ENCODE measurements at regions not wholly inside any gene's neighbourhood (a gene's known extent, or its start where the extent isn't known, plus 50 kb on each side); places are given as distances from the start of the nearest gene placed in this dataset.

- TF ChIP-seq MAZ (IDR thresholded peaks at IDR 0.05; ENCODE audit: borderline replicate concordance, low read depth, low read length) = no peak
These were observed 168.3 kb upstream of the TSHZ3 start (continued) for GRCh38 chr19:31517224-31518180.

GRCh38 chr19:31518216-31519020 is 169.2 kb upstream of the TSHZ3 start:
- no peak overlapping the region for H2BK5ac ChIP-seq (ENCODE audit: low read depth, low read length, poor library complexity, severe bottlenecking)
- no peak overlapping the region for H3K4me2 ChIP-seq (ENCODE audit: low read depth, low read length)
- no peaks in the 10 kb centered on the region for H3K4me1 ChIP-seq (ENCODE audit: control insufficient read depth, insufficient read depth, low read length)
- no peak overlapping the region for H3K9ac ChIP-seq (ENCODE audit: low read depth, low read length)
- no peak overlapping the region for H3K4ac ChIP-seq (ENCODE audit: low read depth, low read length)
- H2BK20ac ChIP-seq (ENCODE audit: low read depth, low read length) = no peak overlapping the region
- no TSS peak for BruUV-seq (replicated peaks)
- intact Hi-C loops (cut with micrococcal nuclease) = no loop called here
- H3K9me1 ChIP-seq (ENCODE audit: insufficient read depth, low read length) = no peaks in the 10 kb centered on the region
- H2AFZ ChIP-seq (replicated peaks; ENCODE audit: low read length, poor library complexity) = no peak overlapping the region
- no peaks in the 10 kb centered on the region for H3K36me3 ChIP-seq (ENCODE audit: control insufficient read depth, insufficient read depth, low read length)
- no peak overlapping the region for H3K14ac ChIP-seq (replicated peaks; ENCODE audit: low read depth, low read length)
- CTCF ChIA-PET = no interaction called here
- no peak for TF ChIP-seq RFX5 (IDR thresholded peaks at IDR 0.05; ENCODE audit: low read depth, low read length)
- no peak for TF ChIP-seq MAFK (IDR thresholded peaks at IDR 0.05; ENCODE audit: low read depth, low read length)
- TF ChIP-seq MAZ (IDR thresholded peaks at IDR 0.05; ENCODE audit: borderline replicate concordance, low read depth, low read length) = no peak
- TF ChIP-seq USF2 (IDR thresholded peaks at IDR 0.05; ENCODE audit: low read depth, low read length) = no peak
- TF ChIP-seq POLR2A (IDR thresholded peaks at IDR 0.05; ENCODE audit: low read depth, low read length) = no peak
- no peak for TF ChIP-seq RCOR1 (IDR thresholded peaks at IDR 0.05; ENCODE audit: insufficient replicate concordance, low read length)
- no peak for TF ChIP-seq CHD1 (IDR thresholded peaks at IDR 0.05; ENCODE audit: low read depth, low read length)
- no peak for TF ChIP-seq CTCF (conservative IDR thresholded peaks at IDR 0.05; ENCODE audit: low read depth, low read length)
- no peak for TF ChIP-seq NFE2L2 (IDR thresholded peaks at IDR 0.05; ENCODE audit: low read depth, low read length)
- TF ChIP-seq SMC3 (IDR thresholded peaks at IDR 0.05; ENCODE audit: low read depth, low read length) = no peak
- TF ChIP-seq CEBPB (IDR thresholded peaks at IDR 0.05; ENCODE audit: low read depth, low read length) = no peak
- H3K9me3 ChIP-seq (ENCODE audit: control insufficient read depth, insufficient read depth, low read length) = no peaks in the 10 kb centered on the region
- no peak overlapping the region for H3K18ac ChIP-seq (ENCODE audit: low read depth, low read length)
- H3K23ac ChIP-seq (ENCODE audit: low read depth, low read length) = no peak overlapping the region
- no peak overlapping the region for H3K27ac ChIP-seq (ENCODE audit: insufficient read depth, low read length)
- H4K5ac ChIP-seq (ENCODE audit: low read depth, low read length) = no peak overlapping the region
- DNase-seq = no peak
- in situ Hi-C loops (cut with MboI; ENCODE audit: low sequenced_read_pairs) = no loop called here
- H2AK9ac ChIP-seq (replicated peaks; ENCODE audit: low read depth, low read length, poor library complexity) = no peak overlapping the region
- no peaks in the 10 kb centered on the region for H4K20me1 ChIP-seq (ENCODE audit: insufficient read depth, low read length)
- no peak overlapping the region for H2BK15ac ChIP-seq (ENCODE audit: low read depth, low read length)
- no peaks in the 10 kb centered on the region for H3K79me1 ChIP-seq (ENCODE audit: low read depth in 1 of 2, low read length in 2 of 2)
- H3K56ac ChIP-seq (ENCODE audit: extremely low read depth, insufficient read depth, low read length) = no peak overlapping the region
- H3K4me3 ChIP-seq (ENCODE audit: insufficient read depth, low read depth, low read length) = no peak overlapping the region
- H2AK5ac ChIP-seq (ENCODE audit: low read depth, low read length) = no peak overlapping the region
- H2BK120ac ChIP-seq (ENCODE audit: low read depth, low read length) = no peak overlapping the region
- H4K91ac ChIP-seq (ENCODE audit: insufficient read depth, low read depth, low read length) = no peak overlapping the region
- dilution Hi-C loops (cut with HindIII; ENCODE audit: low sequenced_read_pairs, unreplicated experiment) = no loop called here
- no peaks in the 10 kb centered on the region; the same call in 1 of the 2 replicates for H3K27me3 ChIP-seq (ENCODE audit: control insufficient read depth, insufficient read depth, low read length)
- no peak overlapping the region for H4K8ac ChIP-seq (ENCODE audit: low read depth in 2 of 2, low read length in 2 of 2)
- POLR2A ChIA-PET (ENCODE audit: unreplicated experiment) = no interaction called here
- no peak for ATAC-seq (ENCODE audit: low read depth)
- WGBS, 2 experiments (ENCODE audit: extremely low coverage in 2 of 2, insufficient read length in 1 of 2) = no CpG with 5 or more reads among the region's 13 CpGs

Measured in IMR-90 (cell line).